Tibial nerve (tissue), 3 donors: ENCODE measurements at regions not wholly inside any gene's neighbourhood (a gene's known extent, or its start where the extent isn't known, plus 50 kb on each side); places are given as distances from the start of the nearest gene placed in this dataset.

Experiments
- POLR2A ChIP-seq, 2 donors: fragments of 450-650 bp; IDR thresholded peaks; one replicate each; pipeline ENCODE4 v1.6.1; 2017; ENCODE audit warnings: antibody characterized with exemption in 2 of 2, mild to moderate bottlenecking in 2 of 2, moderate library complexity in 2 of 2
- TF ChIP-seq, protein P1 (sequence below), 5 experiments: fragments of 200-600 bp in 3 of 5; fragments of 450-650 bp in 2 of 5; sonication (generic) in 3 of 5; IDR thresholded peaks; one replicate each; pipeline ENCODE4 v1.5.1; 2016 to 2019; ENCODE audit warnings: antibody characterized with exemption in 5 of 5, mild to moderate bottlenecking in 3 of 5, moderate library complexity in 2 of 5

DNA sequence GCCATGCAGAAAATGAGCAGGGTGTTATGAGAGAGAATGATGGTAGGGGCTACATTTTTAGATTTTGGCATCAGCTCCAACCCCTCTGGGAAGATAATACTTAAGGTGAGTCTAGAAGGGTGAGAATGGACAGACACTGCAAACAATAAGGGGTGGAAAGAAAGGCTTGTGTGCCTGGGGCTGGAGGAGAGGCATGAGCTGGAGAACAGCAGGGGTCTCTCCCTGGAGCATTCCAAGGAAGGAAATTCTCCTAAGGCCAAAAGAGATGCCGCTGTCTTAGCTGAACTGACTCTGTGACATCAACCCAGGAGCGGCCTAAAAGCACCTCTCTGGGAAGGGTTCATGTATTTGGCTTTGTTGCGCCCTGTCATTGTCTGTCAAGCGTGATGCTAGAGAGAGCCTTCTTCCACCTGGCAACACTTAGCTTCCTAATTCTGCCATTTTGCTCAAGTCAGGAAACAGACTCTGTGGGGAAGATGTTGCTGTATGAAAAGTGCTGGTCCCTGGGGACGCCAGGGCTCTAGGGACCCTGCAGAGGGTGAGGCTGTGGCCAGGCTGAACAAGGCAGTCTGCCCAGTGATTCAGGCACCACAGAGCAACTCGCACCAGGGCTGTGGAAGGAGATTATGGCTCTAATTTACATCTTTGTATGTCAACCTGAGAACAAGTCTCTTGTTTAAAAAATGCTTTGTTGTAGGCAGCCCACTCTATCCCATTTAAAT, 225.7 kb downstream of the CBLN1 start:
- TF ChIP-seq POLR2A (IDR thresholded peaks at IDR 0.05), result no peak
- TF ChIP-seq, protein P1, sequence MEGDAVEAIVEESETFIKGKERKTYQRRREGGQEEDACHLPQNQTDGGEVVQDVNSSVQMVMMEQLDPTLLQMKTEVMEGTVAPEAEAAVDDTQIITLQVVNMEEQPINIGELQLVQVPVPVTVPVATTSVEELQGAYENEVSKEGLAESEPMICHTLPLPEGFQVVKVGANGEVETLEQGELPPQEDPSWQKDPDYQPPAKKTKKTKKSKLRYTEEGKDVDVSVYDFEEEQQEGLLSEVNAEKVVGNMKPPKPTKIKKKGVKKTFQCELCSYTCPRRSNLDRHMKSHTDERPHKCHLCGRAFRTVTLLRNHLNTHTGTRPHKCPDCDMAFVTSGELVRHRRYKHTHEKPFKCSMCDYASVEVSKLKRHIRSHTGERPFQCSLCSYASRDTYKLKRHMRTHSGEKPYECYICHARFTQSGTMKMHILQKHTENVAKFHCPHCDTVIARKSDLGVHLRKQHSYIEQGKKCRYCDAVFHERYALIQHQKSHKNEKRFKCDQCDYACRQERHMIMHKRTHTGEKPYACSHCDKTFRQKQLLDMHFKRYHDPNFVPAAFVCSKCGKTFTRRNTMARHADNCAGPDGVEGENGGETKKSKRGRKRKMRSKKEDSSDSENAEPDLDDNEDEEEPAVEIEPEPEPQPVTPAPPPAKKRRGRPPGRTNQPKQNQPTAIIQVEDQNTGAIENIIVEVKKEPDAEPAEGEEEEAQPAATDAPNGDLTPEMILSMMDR (IDR thresholded peaks at IDR 0.05), result no peak
